ENCODE measurements at regions not wholly inside any gene's neighbourhood (a gene's known extent, or its start where the extent isn't known, plus 50 kb on each side); places are given as distances from the start of the nearest gene placed in this dataset.
"Not testable (repeated sequence)": the region's sequence is repeated elsewhere in the genome, so short reads cannot be mapped to it uniquely, and the experiment has no call there.

- DNase-seq (ENCODE audit: low spot score) = no peak
Measured at GRCh38 chr2:40043641-40044040, 264.6 kb upstream of the THUMPD2 start.

- DNase-seq (ENCODE audit: low spot score) = no peak
Measured at GRCh38 chr2:40043191-40043590, 264.1 kb upstream of the THUMPD2 start.

- no peak for DNase-seq (ENCODE audit: low spot score)
Measured at GRCh38 chr2:40041422-40042382, 262.6 kb upstream of the THUMPD2 start.

- DNase-seq (ENCODE audit: low spot score) = no peak
Measured at GRCh38 chr2:40039549-40039948, 260.5 kb upstream of the THUMPD2 start.

- no peak for DNase-seq (ENCODE audit: low spot score)
Measured at GRCh38 chr2:40038646-40039045, 259.6 kb upstream of the THUMPD2 start.

- no peak for DNase-seq (ENCODE audit: low spot score)
Measured at GRCh38 chr2:40037303-40037702, 258.2 kb upstream of the THUMPD2 start.

GRCh38 chr2:40036241-40036640 lies 257.2 kb upstream of the THUMPD2 start:
- DNase-seq (ENCODE audit: low spot score) = no peak

GRCh38 chr2:40034801-40035200 lies 255.7 kb upstream of the THUMPD2 start:
- DNase-seq (ENCODE audit: low spot score) = no peak

- peak; percentile 57 for DNase-seq (ENCODE audit: low spot score)
Measured at GRCh38 chr2:40034198-40034597, 255.1 kb upstream of the THUMPD2 start.

- DNase-seq (ENCODE audit: low spot score) = no peak
Measured at GRCh38 chr2:40033781-40034180, 254.7 kb upstream of the THUMPD2 start.

GRCh38 chr2:40032650-40033319 lies 253.7 kb upstream of the THUMPD2 start:
- peak; percentile 75 for DNase-seq (ENCODE audit: low spot score)

- DNase-seq (ENCODE audit: low spot score) = no peak
Measured at GRCh38 chr2:40030456-40030975, 251.5 kb upstream of the THUMPD2 start.

- DNase-seq (ENCODE audit: low spot score) = no peak
Measured at GRCh38 chr2:40028792-40029488, 249.9 kb upstream of the THUMPD2 start.

GRCh38 chr2:40027968-40028367 lies 248.9 kb upstream of the THUMPD2 start:
- DNase-seq (ENCODE audit: low spot score) = no peak

GRCh38 chr2:40025276-40025675 lies 246.2 kb upstream of the THUMPD2 start:
- not testable (repeated sequence) for DNase-seq (ENCODE audit: low spot score)

- DNase-seq (ENCODE audit: low spot score) = no peak
Measured at GRCh38 chr2:40020997-40021396, 241.9 kb upstream of the THUMPD2 start.

- DNase-seq (ENCODE audit: low spot score) = no peak
Measured at GRCh38 chr2:40016151-40016885, 237.3 kb upstream of the THUMPD2 start.

- DNase-seq (ENCODE audit: low spot score) = not testable (repeated sequence)
Measured at GRCh38 chr2:40013962-40014361, 234.9 kb upstream of the THUMPD2 start.

GRCh38 chr2:40004336-40004735 lies 225.3 kb upstream of the THUMPD2 start:
- no peak for DNase-seq (ENCODE audit: low spot score)

- no peak for DNase-seq (ENCODE audit: low spot score)
Measured at GRCh38 chr2:40002339-40002738, 223.3 kb upstream of the THUMPD2 start.

GRCh38 chr2:39999864-40000263 lies 220.8 kb upstream of the THUMPD2 start:
- DNase-seq (ENCODE audit: low spot score) = no peak

- DNase-seq (ENCODE audit: low spot score) = no peak
Measured at GRCh38 chr2:39998617-39999016, 219.6 kb upstream of the THUMPD2 start.

All from RKO (cell line).